Neutrophil (primary cell): ENCODE measurements at regions not wholly inside any gene's neighbourhood (a gene's known extent, or its start where the extent isn't known, plus 50 kb on each side); places are given as distances from the start of the nearest gene placed in this dataset.
"Not testable (repeated sequence)": the region's sequence is repeated elsewhere in the genome, so short reads cannot be mapped to it uniquely, and the experiment has no call there.

Experiments
- H3K27ac ChIP-seq: fragments of 200-600 bp; sonication (generic); 2 replicates; pipeline ENCODE4 v1.5.1; 2016; ENCODE audit warnings: mild to moderate bottlenecking, moderate library complexity
- H3K27me3 ChIP-seq: fragments of 200-600 bp; sonication (generic); 2 replicates; pipeline ENCODE4 v1.6.0; 2016; ENCODE audit warnings: mild to moderate bottlenecking
- H3K36me3 ChIP-seq: fragments of 200-600 bp; sonication (generic); 2 replicates; pipeline ENCODE4 v1.5.1; 2017
- H3K4me1 ChIP-seq, 2 experiments: fragments of 200-600 bp in 1 of 2; sonication (generic) in 1 of 2; 1 replicate in 1 of 2; 2 replicates in 1 of 2; pipeline versions ENCODE4 v1.5.1 to v1.6.1; 2013 to 2016; ENCODE audit warnings: low read depth in 1 of 2, low read length in 1 of 2, mild to moderate bottlenecking in 1 of 2, moderate library complexity in 1 of 2; ENCODE audit not compliant: control insufficient read depth in 1 of 2, insufficient read depth in 1 of 2
- H3K4me3 ChIP-seq, 2 experiments: fragments of 200-600 bp in 1 of 2; sonication (generic) in 1 of 2; 1 replicate in 1 of 2; 2 replicates in 1 of 2; pipeline ENCODE4 v1.5.1; 2013 to 2016; ENCODE audit warnings: low read depth in 1 of 2, low read length in 1 of 2, mild to moderate bottlenecking in 1 of 2, moderate library complexity in 1 of 2
- H3K9me3 ChIP-seq: fragments of 200-600 bp; sonication (generic); 2 replicates; pipeline ENCODE4 v1.5.1; 2016
- TF ChIP-seq, protein P1 (sequence below): fragments of 200-600 bp; sonication (generic); IDR thresholded peaks from 2 replicates; pipeline ENCODE4 v1.5.1; 2016; ENCODE audit warnings: antibody characterized with exemption

- peak overlapping the region; percentile 77 for H3K27ac ChIP-seq
- H3K27me3 ChIP-seq, result peaks cover 15% of the 10 kb centered on the region
- H3K9me3 ChIP-seq, result no peaks in the 10 kb centered on the region
- H3K36me3 ChIP-seq, result no peaks in the 10 kb centered on the region
- H3K4me3 ChIP-seq, result peak overlapping the region; percentile 66 to 80
- peaks cover 48 to 60% of the 10 kb centered on the region in 2 experiments for H3K4me1 ChIP-seq
- TF ChIP-seq, protein P1, sequence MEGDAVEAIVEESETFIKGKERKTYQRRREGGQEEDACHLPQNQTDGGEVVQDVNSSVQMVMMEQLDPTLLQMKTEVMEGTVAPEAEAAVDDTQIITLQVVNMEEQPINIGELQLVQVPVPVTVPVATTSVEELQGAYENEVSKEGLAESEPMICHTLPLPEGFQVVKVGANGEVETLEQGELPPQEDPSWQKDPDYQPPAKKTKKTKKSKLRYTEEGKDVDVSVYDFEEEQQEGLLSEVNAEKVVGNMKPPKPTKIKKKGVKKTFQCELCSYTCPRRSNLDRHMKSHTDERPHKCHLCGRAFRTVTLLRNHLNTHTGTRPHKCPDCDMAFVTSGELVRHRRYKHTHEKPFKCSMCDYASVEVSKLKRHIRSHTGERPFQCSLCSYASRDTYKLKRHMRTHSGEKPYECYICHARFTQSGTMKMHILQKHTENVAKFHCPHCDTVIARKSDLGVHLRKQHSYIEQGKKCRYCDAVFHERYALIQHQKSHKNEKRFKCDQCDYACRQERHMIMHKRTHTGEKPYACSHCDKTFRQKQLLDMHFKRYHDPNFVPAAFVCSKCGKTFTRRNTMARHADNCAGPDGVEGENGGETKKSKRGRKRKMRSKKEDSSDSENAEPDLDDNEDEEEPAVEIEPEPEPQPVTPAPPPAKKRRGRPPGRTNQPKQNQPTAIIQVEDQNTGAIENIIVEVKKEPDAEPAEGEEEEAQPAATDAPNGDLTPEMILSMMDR, result no peak
Measured at GRCh38 chr6:27810768-27811450, 101.3 kb downstream of the OR2B2 start.

DNA sequence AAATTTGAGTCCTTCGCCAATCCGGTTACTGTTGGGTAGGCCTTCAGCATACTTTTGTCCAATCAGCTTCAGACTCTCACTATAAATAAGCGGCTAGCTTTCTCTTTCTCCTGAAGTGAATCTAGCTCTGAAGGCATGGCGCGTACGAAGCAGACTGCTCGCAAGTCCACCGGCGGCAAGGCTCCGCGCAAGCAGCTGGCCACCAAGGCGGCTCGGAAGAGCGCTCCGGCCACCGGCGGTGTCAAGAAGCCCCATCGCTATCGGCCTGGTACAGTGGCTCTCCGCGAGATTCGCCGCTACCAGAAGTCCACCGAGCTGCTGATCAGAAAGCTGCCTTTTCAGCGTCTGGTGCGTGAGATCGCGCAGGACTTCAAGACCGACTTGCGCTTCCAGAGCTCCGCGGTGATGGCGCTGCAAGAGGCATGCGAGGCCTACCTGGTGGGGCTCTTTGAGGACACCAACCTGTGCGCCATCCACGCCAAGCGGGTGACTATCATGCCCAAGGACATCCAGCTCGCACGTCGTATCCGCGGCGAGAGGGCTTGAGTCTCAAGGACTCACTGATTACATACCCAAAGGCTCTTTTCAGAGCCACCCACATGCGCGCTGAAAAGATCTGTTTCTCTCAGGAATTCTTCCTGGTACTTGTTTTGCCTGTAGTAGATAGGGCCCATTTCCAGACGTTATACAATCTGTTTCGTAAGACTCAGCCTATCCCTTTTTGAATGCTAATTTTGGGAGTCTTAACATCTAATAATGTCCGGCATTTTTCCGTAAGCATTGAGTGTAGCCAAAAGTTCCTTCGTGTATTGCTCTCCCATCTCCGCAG is 102.0 kb downstream of the OR2B2 start:
- Histone ChIP-seq H3K9me3 (no peaks in the 10 kb centered on the region), H3K4me1 (peaks cover 46 to 54% of the 10 kb centered on the region in 2 experiments), H3K27ac (peak overlapping the region; percentile 77), H3K27me3 (peaks cover 23% of the 10 kb centered on the region), H3K4me3 (peak overlapping the region; percentile 66 to 80), H3K36me3 (no peaks in the 10 kb centered on the region)
- TF ChIP-seq, protein P1, result no peak

- Histone ChIP-seq H3K36me3 (no peaks in the 10 kb centered on the region), H3K27me3 (peaks cover 24% of the 10 kb centered on the region), H3K27ac (peak overlapping the region; percentile 77), H3K4me1 (peaks cover 41 to 48% of the 10 kb centered on the region in 2 experiments), H3K4me3 (peak overlapping the region; percentile 66 to 80), H3K9me3 (no peaks in the 10 kb centered on the region)
- TF ChIP-seq, protein P1, result no peak
Measured at GRCh38 chr6:27809067-27809938, 102.9 kb downstream of the OR2B2 start.

DNA sequence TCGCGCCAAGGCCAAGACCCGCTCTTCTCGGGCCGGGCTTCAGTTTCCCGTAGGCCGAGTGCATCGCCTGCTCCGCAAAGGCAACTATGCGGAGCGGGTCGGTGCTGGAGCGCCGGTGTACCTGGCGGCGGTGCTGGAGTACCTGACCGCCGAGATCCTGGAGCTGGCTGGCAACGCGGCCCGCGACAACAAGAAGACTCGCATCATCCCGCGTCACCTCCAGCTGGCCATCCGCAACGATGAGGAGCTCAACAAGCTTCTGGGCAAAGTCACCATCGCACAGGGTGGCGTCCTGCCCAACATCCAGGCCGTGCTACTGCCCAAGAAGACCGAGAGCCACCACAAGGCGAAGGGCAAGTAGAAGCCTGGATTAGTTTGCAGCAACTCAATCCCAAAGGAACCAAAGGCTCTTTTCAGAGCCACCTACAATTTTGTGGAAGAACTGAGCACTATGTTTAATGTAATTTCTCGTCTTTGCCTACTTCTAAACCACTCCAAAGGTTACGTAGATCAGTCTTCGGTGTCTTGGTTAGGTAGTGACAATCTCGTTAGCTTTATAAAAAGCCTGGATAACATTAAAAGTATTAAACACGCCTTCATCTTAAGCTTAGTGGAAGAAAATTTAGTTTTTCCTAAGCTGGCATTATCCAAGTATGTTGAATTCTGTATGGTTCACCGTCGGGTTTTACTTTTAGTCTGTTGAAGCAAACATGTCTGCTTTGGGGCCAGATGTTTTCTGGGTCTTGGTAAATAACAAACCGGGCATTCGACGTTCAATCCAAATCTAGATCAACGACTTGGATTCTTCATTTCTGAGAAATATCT is 103.7 kb downstream of the OR2B2 start:
- H3K36me3 ChIP-seq, result not testable (repeated sequence)

DNA sequence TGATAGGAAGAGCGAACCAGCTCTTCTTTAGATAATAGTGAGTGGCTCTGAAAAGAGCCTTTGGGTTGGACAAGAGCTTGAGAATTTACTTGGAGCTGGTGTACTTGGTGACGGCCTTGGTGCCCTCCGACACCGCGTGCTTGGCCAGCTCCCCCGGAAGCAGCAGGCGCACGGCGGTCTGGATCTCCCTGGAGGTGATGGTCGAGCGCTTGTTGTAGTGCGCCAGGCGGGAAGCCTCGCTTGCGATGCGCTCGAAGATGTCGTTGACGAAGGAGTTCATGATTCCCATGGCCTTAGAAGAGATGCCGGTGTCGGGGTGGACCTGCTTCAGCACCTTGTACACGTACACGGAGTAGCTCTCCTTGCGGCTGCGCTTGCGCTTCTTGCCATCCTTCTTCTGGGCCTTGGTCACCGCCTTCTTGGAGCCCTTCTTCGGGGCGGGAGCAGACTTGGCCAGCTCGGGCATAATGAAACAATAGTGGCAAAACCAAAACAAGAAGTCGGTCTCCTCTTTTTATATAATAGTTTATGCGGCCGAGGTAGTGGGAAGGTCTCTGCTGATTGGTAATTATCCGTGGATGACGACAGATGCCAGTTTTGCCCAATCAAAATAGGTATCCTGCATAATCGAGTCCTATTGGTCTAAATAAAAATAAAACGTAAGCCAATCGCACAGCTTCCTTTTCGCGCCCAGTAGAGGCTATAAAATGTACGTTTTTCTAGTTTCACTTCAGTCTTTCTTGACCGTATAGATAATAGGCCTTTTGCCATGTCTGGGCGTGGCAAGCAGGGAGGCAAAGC is 104.6 kb downstream of the OR2B2 start:
- H3K4me1 ChIP-seq, result peaks cover 41 to 48% of the 10 kb centered on the region in 2 experiments
- peak overlapping the region; percentile 64 to 80 for H3K4me3 ChIP-seq

More for the DNA sequence above, 103.7 kb downstream of the OR2B2 start:
- H3K9me3 ChIP-seq, result not testable (repeated sequence)
- peaks cover 41 to 48% of the 10 kb centered on the region in 2 experiments for H3K4me1 ChIP-seq
- peak overlapping the region; percentile 64 to 80 for H3K4me3 ChIP-seq
- peak overlapping the region; percentile 77 for H3K27ac ChIP-seq
- peaks cover 24% of the 10 kb centered on the region for H3K27me3 ChIP-seq

More for the DNA sequence above, 104.6 kb downstream of the OR2B2 start:
- Histone ChIP-seq H3K27me3 (peaks cover 24% of the 10 kb centered on the region), H3K27ac (peak overlapping the region; percentile 77)
- H3K36me3 ChIP-seq, H3K9me3 ChIP-seq: not testable (repeated sequence)
